ENCODE measurements at regions not wholly inside any gene's neighbourhood (a gene's known extent, or its start where the extent isn't known, plus 50 kb on each side); places are given as distances from the start of the nearest gene placed in this dataset.

DNA sequence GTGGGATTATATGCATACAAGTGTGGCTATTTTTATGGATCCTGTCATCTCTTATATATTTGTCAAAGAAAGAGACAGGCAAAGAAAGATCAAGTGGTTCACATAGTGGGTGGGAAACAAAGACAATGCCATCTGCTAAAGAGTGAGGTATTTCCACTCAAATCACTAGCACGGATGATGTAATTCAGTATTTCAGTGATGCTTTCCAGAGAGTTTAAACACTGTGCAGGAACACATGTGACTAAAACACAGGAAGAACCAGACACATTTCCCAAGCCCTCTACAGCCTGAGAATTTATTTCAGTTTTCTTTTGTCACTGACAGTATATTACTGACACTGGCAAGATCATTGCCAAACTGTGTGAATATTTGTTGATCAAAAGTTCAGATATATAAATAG, 885.7 kb upstream of the CELF2 start:
- Histone ChIP-seq H3K27ac (no peak overlapping the region), H3K36me3 (no peaks in the 10 kb centered on the region), H3K27me3 (no peaks in the 10 kb centered on the region), H3K4me3 (replicated peaks in 1 of 3) (no peak overlapping the region), H3K9me3 (no peaks in the 10 kb centered on the region), H3K4me1 (no peaks in the 10 kb centered on the region)
- TF ChIP-seq, protein P1, sequence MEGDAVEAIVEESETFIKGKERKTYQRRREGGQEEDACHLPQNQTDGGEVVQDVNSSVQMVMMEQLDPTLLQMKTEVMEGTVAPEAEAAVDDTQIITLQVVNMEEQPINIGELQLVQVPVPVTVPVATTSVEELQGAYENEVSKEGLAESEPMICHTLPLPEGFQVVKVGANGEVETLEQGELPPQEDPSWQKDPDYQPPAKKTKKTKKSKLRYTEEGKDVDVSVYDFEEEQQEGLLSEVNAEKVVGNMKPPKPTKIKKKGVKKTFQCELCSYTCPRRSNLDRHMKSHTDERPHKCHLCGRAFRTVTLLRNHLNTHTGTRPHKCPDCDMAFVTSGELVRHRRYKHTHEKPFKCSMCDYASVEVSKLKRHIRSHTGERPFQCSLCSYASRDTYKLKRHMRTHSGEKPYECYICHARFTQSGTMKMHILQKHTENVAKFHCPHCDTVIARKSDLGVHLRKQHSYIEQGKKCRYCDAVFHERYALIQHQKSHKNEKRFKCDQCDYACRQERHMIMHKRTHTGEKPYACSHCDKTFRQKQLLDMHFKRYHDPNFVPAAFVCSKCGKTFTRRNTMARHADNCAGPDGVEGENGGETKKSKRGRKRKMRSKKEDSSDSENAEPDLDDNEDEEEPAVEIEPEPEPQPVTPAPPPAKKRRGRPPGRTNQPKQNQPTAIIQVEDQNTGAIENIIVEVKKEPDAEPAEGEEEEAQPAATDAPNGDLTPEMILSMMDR (IDR thresholded peaks at IDR 0.05): no peak
- TF ChIP-seq POLR2A (IDR thresholded peaks at IDR 0.05): no peak
- intact Hi-C loops (cut with DNase I): no loop called here
- whole genome bisulfite sequencing, 2 donors: 66% methylated on average over 1 of the region's 1 CpG
- no peak for DNase-seq

DNA sequence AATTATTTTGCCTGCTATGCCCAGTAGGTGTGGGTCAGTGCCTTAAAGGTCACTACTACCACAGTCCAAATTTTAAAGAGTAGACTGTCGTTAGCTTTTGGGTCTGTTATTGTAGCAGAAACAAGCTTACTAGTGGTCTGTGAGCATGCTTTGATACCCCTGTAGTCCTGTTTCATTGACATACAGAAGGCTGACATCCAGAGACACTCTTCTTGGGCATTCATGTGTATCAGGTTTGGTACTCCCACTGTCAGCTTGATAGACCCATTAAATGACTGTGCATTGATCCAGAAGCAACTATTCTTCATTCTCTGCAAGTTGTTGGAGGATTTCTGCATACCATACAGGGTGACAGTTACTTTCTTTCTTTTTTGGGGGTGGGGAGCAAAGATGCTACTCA, 884.4 kb upstream of the CELF2 start:
- no peaks in the 10 kb centered on the region for H3K36me3 ChIP-seq
- 41 to 59% methylated on average over 1 of the region's 1 CpG for WGBS, 2 donors
- no peak overlapping the region for H3K27ac ChIP-seq
- H3K4me3 ChIP-seq (replicated peaks in 1 of 3): no peak overlapping the region
- no peaks in the 10 kb centered on the region for H3K9me3 ChIP-seq
- no peak for TF ChIP-seq POLR2A (IDR thresholded peaks at IDR 0.05)
- TF ChIP-seq, protein P1 (IDR thresholded peaks at IDR 0.05): no peak
- no peaks in the 10 kb centered on the region for H3K4me1 ChIP-seq
- no peak for DNase-seq
- intact Hi-C loops (cut with DNase I): no loop called here
- H3K27me3 ChIP-seq: no peaks in the 10 kb centered on the region

DNA sequence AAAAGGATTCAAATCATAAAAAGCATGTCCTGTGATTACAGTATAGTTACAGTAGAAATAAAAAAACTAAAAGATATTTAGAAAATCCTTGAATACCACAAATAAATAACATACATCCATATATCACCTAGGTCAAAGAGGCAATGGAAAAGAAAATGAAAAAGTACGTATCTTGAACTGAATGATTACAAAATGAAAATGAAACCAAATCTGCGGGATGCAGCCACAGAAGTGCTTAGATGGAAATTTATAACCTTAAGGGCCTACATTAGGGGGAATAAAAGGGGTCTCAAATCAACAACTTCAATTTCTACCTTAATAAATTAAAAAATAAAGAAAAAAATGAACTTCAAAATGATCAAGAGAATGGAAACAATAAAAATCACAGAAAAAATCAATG, 879.0 kb upstream of the CELF2 start:
- intact Hi-C loops (cut with DNase I): no loop called here
- H3K4me1 ChIP-seq: no peaks in the 10 kb centered on the region
- no peaks in the 10 kb centered on the region for H3K36me3 ChIP-seq
- H3K27ac ChIP-seq: no peak overlapping the region
- no peak for DNase-seq
- TF ChIP-seq POLR2A (IDR thresholded peaks at IDR 0.05): no peak
- TF ChIP-seq, protein P1 (IDR thresholded peaks at IDR 0.05): no peak
- H3K9me3 ChIP-seq: no peaks in the 10 kb centered on the region
- WGBS, 2 donors: 83 to 84% methylated on average over 2 of the region's 2 CpGs
- H3K27me3 ChIP-seq: no peaks in the 10 kb centered on the region
- no peak overlapping the region for H3K4me3 ChIP-seq (replicated peaks in 1 of 3)

DNA sequence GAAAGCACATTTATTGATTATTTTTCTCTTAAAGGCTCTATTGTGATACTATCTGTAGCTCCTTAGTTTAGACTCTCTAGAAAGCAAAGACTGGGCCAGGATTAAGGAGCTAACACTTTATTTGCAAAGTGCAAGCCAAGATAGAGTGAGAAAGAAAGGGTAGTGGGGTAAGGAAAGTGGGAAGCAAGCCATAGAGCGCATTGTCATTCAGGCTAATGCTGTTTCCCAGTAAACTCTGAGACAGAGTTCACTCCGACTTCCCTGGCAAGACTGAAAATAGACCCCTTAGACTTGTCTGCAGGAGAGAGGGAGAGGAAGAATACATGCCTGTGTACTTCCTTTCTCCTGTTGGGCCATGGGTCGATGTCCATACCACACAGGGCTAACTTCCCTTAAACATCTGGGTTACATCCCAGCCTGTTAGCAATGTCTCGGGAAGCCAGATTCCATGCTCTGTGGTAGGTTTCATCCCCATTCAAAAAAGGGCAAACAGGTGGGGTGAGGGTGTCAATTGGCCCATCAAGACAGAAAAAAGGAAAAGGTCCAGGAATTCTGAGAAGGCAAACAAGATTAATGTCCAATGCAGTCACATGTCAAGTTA, 875.8 kb upstream of the CELF2 start:
- Histone ChIP-seq H3K36me3 (no peaks in the 10 kb centered on the region), H3K9me3 (no peaks in the 10 kb centered on the region), H3K4me3 (replicated peaks in 1 of 3) (no peak overlapping the region), H3K27me3 (no peaks in the 10 kb centered on the region), H3K4me1 (no peaks in the 10 kb centered on the region), H3K27ac (no peak overlapping the region)
- DNase-seq: no peak
- no peak for TF ChIP-seq POLR2A (IDR thresholded peaks at IDR 0.05)
- TF ChIP-seq, protein P1 (IDR thresholded peaks at IDR 0.05): no peak
- intact Hi-C loops (cut with DNase I): no loop called here
- WGBS, 2 donors: 67 to 71% methylated on average over 4 of the region's 4 CpGs

DNA sequence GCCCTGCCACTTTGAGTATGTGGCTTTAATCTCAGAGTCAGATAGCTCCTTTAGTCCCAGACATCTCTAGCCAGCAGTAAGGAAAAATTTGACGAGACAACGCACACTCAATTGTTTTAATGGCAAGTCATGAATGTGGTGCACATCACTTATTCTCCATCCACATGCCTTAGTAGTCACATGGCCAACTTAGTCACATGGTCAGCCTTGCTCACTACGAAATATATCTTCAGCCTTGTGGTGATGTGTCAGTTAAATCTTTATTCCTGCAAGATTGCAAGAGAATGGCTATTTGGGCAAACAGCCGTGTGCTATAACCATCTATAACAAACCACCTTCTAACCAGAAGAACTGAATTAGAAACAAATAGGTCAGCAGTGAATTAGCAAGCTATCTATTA, 871.1 kb upstream of the CELF2 start:
- 85 to 89% methylated on average over 4 of the region's 4 CpGs for WGBS, 2 donors
- TF ChIP-seq, protein P1 (IDR thresholded peaks at IDR 0.05): no peak
- no peak for TF ChIP-seq POLR2A (IDR thresholded peaks at IDR 0.05)
- no peaks in the 10 kb centered on the region for H3K27me3 ChIP-seq
- H3K4me3 ChIP-seq (replicated peaks in 1 of 3): no peak overlapping the region
- intact Hi-C loops (cut with DNase I): no loop called here
- no peaks in the 10 kb centered on the region for H3K4me1 ChIP-seq
- no peaks in the 10 kb centered on the region for H3K36me3 ChIP-seq
- H3K9me3 ChIP-seq: no peaks in the 10 kb centered on the region
- no peak overlapping the region for H3K27ac ChIP-seq
- DNase-seq: no peak

All from thyroid gland (tissue), 4 donors.